HCT116 (cell line): ENCODE measurements at regions not wholly inside any gene's neighbourhood (a gene's known extent, or its start where the extent isn't known, plus 50 kb on each side); places are given as distances from the start of the nearest gene placed in this dataset.

ENCODE experiments used
- ATAC-seq: fragments of 200-7000 bp; cut with Tn5 transposase; 2 replicates; pipeline ENCODE4 v1.9.1; 2020; ENCODE audit warnings: mild to moderate bottlenecking, moderate library complexity
- BruUV-seq: library from RNA; stranded (reverse); fragments of 400-500 nt; replicated peaks from 2 replicates; lab custom pipeline; 2021; lab: Mats Ljungman, UMichigan
- CTCF ChIA-PET: fragments of 300-600 bp; sonication (Branson Sonifier 250); formaldehyde crosslinking; loops from one replicate; lab custom pipeline; 2021; ENCODE audit warnings: antibody characterized with exemption; lab: Charles Lee
- POLR2A ChIA-PET: fragments of 300-600, 350-600 bp; sonication (Branson Sonifier 250); formaldehyde crosslinking; loops from one replicate; lab custom pipeline; 2021; ENCODE audit warnings: antibody characterized with exemption; lab: Charles Lee
- RAD21 ChIA-PET, 2 experiments: fragments of 300-600 bp; sonication (Branson Sonifier 250); formaldehyde crosslinking; loops; one replicate each; lab custom pipeline; 2023; ENCODE audit warnings: low total read pairs in 2 of 2; ENCODE audit not compliant: uncharacterized antibody in 2 of 2, unreplicated experiment in 2 of 2, low non-redundant PET in 1 of 2; lab: Charles Lee
- DNase-seq: peaks from one replicate; pipeline ENCODE4 v3.0.0-alpha.2; 2010; ENCODE audit warnings: low read depth, low spot score
- H2AFZ ChIP-seq: fragments of 200-600 bp; shearing (Covaris generic), sonication (generic); 2 replicates; pipeline ENCODE4 v1.6.1; 2017; ENCODE audit warnings: low read depth, mixed run types, mixed read lengths, antibody characterized with exemption, low read length; ENCODE audit not compliant: poor library complexity, severe bottlenecking
- H3K27ac ChIP-seq: 2 replicates; pipeline ENCODE4 v1.5.1; 2012; ENCODE audit warnings: low read depth, low read length
- H3K27me3 ChIP-seq: fragments of 200-600 bp; sonication (generic); 2 replicates; pipeline ENCODE4 v1.6.1; 2016; ENCODE audit warnings: mixed run types, low read length, mixed read lengths; ENCODE audit not compliant: insufficient read depth
- H3K36me3 ChIP-seq, 2 experiments: fragments of 200-500 bp in 1 of 2; fragments of 200-600 bp in 1 of 2; sonication (Bioruptor generic) in 1 of 2; sonication (generic) in 1 of 2; 2 replicates each; pipeline versions ENCODE4 v1.5.1 to v1.6.1; 2014 to 2016; ENCODE audit warnings: low read length in 2 of 2, inconsistent platforms in 1 of 2, mixed read lengths in 1 of 2, mixed run types in 1 of 2; ENCODE audit not compliant: insufficient read depth in 2 of 2, control insufficient read depth in 1 of 2
- H3K4me1 ChIP-seq, 2 experiments: fragments of 200-600 bp in 1 of 2; sonication (generic) in 1 of 2; 2 replicates each; pipeline versions ENCODE4 v1.5.1 to v1.6.1; 2012 to 2017; ENCODE audit warnings: low read length in 2 of 2, inconsistent platforms in 1 of 2, mild to moderate bottlenecking in 1 of 2, mixed read lengths in 1 of 2, mixed run types in 1 of 2, moderate library complexity in 1 of 2; ENCODE audit not compliant: insufficient read depth in 2 of 2, control insufficient read depth in 1 of 2
- H3K4me2 ChIP-seq: fragments of 200-600 bp; sonication (generic); 2 replicates; pipeline ENCODE4 v1.6.1; 2017; ENCODE audit warnings: mixed run types, low read length, mixed read lengths
- H3K4me3 ChIP-seq, 2 experiments: fragments of 200-600 bp in 1 of 2; sonication (generic) in 1 of 2; replicated peaks in 1 of 2; 2 replicates each; pipeline ENCODE4 v1.5.1; 2011 to 2016; ENCODE audit warnings: low read length in 2 of 2, control low read depth in 1 of 2, low read depth in 1 of 2, mild to moderate bottlenecking in 1 of 2, mixed read lengths in 1 of 2, mixed run types in 1 of 2
- H3K79me2 ChIP-seq: fragments of 200-600 bp; sonication (generic); 2 replicates; pipeline ENCODE4 v1.6.1; 2017; ENCODE audit warnings: mild to moderate bottlenecking, mixed run types, low read length, moderate library complexity, mixed read lengths; ENCODE audit not compliant: insufficient read depth
- H3K9ac ChIP-seq: fragments of 200-600 bp; sonication (generic); 2 replicates; pipeline ENCODE4 v1.6.1; 2016; ENCODE audit warnings: low read length, mixed read lengths
- H3K9me2 ChIP-seq: fragments of 200-600 bp; sonication (generic), shearing (Covaris generic); 2 replicates; pipeline ENCODE4 v1.6.1; 2017; ENCODE audit warnings: mixed run types, mild to moderate bottlenecking, moderate library complexity; ENCODE audit not compliant: insufficient read depth
- H3K9me3 ChIP-seq, 2 experiments: fragments of 200-500 bp in 1 of 2; fragments of 200-600 bp in 1 of 2; sonication (Bioruptor generic) in 1 of 2; sonication (generic) in 1 of 2; 2 replicates each; pipeline ENCODE4 v1.6.1; 2014 to 2017; ENCODE audit warnings: low read length in 2 of 2, mixed read lengths in 2 of 2, inconsistent platforms in 1 of 2, low read depth in 1 of 2, mild to moderate bottlenecking in 1 of 2, mixed run types in 1 of 2, moderate library complexity in 1 of 2; ENCODE audit not compliant: control insufficient read depth in 1 of 2, insufficient read depth in 1 of 2
- H4K20me1 ChIP-seq: fragments of 200-600 bp; sonication (generic), shearing (Covaris generic); 2 replicates; pipeline ENCODE4 v1.6.1; 2017; ENCODE audit warnings: mixed run types, mild to moderate bottlenecking, moderate library complexity; ENCODE audit not compliant: insufficient read depth
- CBX3 ChIP-seq: IDR thresholded peaks from 2 replicates; pipeline ENCODE4 v1.6.1; 2012; ENCODE audit warnings: low read depth
- CEBPB ChIP-seq: IDR thresholded peaks from 2 replicates; pipeline ENCODE4 v1.6.1; 2012; ENCODE audit warnings: low read depth
- EGR1 ChIP-seq: IDR thresholded peaks from 2 replicates; pipeline ENCODE4 v1.6.1; 2012; ENCODE audit warnings: low read depth
- ELF1 ChIP-seq: IDR thresholded peaks from 2 replicates; pipeline ENCODE4 v1.6.1; 2012; ENCODE audit warnings: low read depth, borderline replicate concordance
- EZH2 ChIP-seq: fragments of 200-600 bp; sonication (generic); IDR thresholded peaks from 2 replicates; pipeline ENCODE4 v1.6.1; 2017; ENCODE audit warnings: antibody characterized with exemption, mixed run types
- EZH2phosphoT487 ChIP-seq: fragments of 200-600 bp; IDR thresholded peaks from 2 replicates; pipeline ENCODE4 v1.6.1; 2018; ENCODE audit warnings: antibody characterized with exemption, borderline replicate concordance
- FOSL1 ChIP-seq: IDR thresholded peaks from 2 replicates; pipeline ENCODE4 v1.6.1; 2012; ENCODE audit warnings: low read depth
- JUND ChIP-seq: IDR thresholded peaks from 2 replicates; pipeline ENCODE4 v1.6.1; 2012
- POLR2AphosphoS5 ChIP-seq: IDR thresholded peaks from 2 replicates; pipeline ENCODE4 v1.6.1; 2011; ENCODE audit warnings: mild to moderate bottlenecking, low read depth, low read length, moderate library complexity
- RAD21 ChIP-seq: IDR thresholded peaks from 2 replicates; pipeline ENCODE4 v1.6.1; 2012; ENCODE audit warnings: low read depth, mild to moderate bottlenecking
- SIN3A ChIP-seq: IDR thresholded peaks from 2 replicates; pipeline ENCODE4 v1.6.1; 2012; ENCODE audit warnings: low read depth
- SP1 ChIP-seq: IDR thresholded peaks from 2 replicates; pipeline ENCODE4 v1.6.1; 2012; ENCODE audit warnings: low read depth
- SRF ChIP-seq: IDR thresholded peaks from 2 replicates; pipeline ENCODE4 v1.6.1; 2012; ENCODE audit warnings: low read depth
- TCF7L2 ChIP-seq: IDR thresholded peaks from 2 replicates; pipeline ENCODE4 v1.7.0; 2011; ENCODE audit warnings: borderline replicate concordance, inconsistent platforms; ENCODE audit not compliant: insufficient read depth, insufficient read length; ENCODE audit errors: extremely low read depth
- YY1 ChIP-seq: IDR thresholded peaks from 2 replicates; pipeline ENCODE4 v1.6.1; 2011; ENCODE audit warnings: low read length, low read depth, moderate library complexity, mild to moderate bottlenecking; ENCODE audit not compliant: insufficient replicate concordance; ENCODE audit errors: extremely low read depth
- ZNF274 ChIP-seq: fragments of 200-500 bp; sonication (Bioruptor generic); IDR thresholded peaks from 2 replicates; pipeline ENCODE4 v1.6.1; 2014; ENCODE audit warnings: mild to moderate bottlenecking, low read depth, low read length, inconsistent platforms
- intact Hi-C: fragments of 100-400 bp; cut with micrococcal nuclease; formaldehyde crosslinking; loops from 2 replicates; pipeline ENCODE4 v1.10.0; 2022
- TF ChIP-seq, protein P1 (sequence below): IDR thresholded peaks from 2 replicates; pipeline ENCODE4 v1.6.1; 2011; ENCODE audit warnings: mild to moderate bottlenecking, low read length, moderate library complexity; ENCODE audit not compliant: insufficient replicate concordance; ENCODE audit errors: extremely low read depth
- TF ChIP-seq, protein P2 (sequence below): IDR thresholded peaks from 2 replicates; pipeline ENCODE4 v1.6.1; 2012
- TF ChIP-seq, protein P3 (sequence below): IDR thresholded peaks from 2 replicates; pipeline ENCODE4 v1.6.1; 2012
- TF ChIP-seq, protein P4 (sequence below): IDR thresholded peaks from 2 replicates; pipeline ENCODE4 v1.6.1; 2012; ENCODE audit warnings: low read depth

GRCh38 chr13:61123538-61124289 lies 291.9 kb downstream of the PCDH20 start:
- RAD21 ChIA-PET: no interaction called here
- Histone ChIP-seq H3K9me3 (0 out of 4 replicates have a peak, but pooled peaks cover 0 to 3% of the 10 kb centered on the region in 2 experiments), H3K9ac (no peak overlapping the region), H3K36me3 (no peaks in the 10 kb centered on the region), H3K4me1 (no peaks in the 10 kb centered on the region), H3K9me2 (no peaks in the 10 kb centered on the region), H3K27ac (no peak overlapping the region)
- POLR2A ChIA-PET: interaction anchor here (0.6 kb wide), 1 partner anchor 18 kb away, joined by 4 read pairs; no protein-coding TSS in a partner anchor
- CTCF ChIA-PET: no interaction called here
- ATAC-seq: no peak
- no peak for TF ChIP-seq SIN3A
- TF ChIP-seq, protein P1, sequence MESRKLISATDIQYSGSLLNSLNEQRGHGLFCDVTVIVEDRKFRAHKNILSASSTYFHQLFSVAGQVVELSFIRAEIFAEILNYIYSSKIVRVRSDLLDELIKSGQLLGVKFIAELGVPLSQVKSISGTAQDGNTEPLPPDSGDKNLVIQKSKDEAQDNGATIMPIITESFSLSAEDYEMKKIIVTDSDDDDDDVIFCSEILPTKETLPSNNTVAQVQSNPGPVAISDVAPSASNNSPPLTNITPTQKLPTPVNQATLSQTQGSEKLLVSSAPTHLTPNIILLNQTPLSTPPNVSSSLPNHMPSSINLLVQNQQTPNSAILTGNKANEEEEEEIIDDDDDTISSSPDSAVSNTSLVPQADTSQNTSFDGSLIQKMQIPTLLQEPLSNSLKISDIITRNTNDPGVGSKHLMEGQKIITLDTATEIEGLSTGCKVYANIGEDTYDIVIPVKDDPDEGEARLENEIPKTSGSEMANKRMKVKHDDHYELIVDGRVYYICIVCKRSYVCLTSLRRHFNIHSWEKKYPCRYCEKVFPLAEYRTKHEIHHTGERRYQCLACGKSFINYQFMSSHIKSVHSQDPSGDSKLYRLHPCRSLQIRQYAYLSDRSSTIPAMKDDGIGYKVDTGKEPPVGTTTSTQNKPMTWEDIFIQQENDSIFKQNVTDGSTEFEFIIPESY: no peak
- no peak for TF ChIP-seq CEBPB
- no peak for TF ChIP-seq FOSL1
- no peak for TF ChIP-seq RAD21
- no peak for TF ChIP-seq SRF
- no peak for TF ChIP-seq JUND
- no peak for TF ChIP-seq YY1
- TF ChIP-seq, protein P2, sequence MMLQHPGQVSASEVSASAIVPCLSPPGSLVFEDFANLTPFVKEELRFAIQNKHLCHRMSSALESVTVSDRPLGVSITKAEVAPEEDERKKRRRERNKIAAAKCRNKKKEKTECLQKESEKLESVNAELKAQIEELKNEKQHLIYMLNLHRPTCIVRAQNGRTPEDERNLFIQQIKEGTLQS: no peak
- TF ChIP-seq TCF7L2: no peak
- no peak for TF ChIP-seq SP1
- no peak for TF ChIP-seq EGR1
- TF ChIP-seq, protein P3, sequence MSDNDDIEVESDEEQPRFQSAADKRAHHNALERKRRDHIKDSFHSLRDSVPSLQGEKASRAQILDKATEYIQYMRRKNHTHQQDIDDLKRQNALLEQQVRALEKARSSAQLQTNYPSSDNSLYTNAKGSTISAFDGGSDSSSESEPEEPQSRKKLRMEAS: no peak
- TF ChIP-seq ELF1: no peak
- no peak for TF ChIP-seq ZNF274
- no peak for TF ChIP-seq EZH2phosphoT487
- TF ChIP-seq CBX3: no peak
- TF ChIP-seq EZH2: no peak
- no peak for TF ChIP-seq POLR2AphosphoS5
- TF ChIP-seq, protein P4, sequence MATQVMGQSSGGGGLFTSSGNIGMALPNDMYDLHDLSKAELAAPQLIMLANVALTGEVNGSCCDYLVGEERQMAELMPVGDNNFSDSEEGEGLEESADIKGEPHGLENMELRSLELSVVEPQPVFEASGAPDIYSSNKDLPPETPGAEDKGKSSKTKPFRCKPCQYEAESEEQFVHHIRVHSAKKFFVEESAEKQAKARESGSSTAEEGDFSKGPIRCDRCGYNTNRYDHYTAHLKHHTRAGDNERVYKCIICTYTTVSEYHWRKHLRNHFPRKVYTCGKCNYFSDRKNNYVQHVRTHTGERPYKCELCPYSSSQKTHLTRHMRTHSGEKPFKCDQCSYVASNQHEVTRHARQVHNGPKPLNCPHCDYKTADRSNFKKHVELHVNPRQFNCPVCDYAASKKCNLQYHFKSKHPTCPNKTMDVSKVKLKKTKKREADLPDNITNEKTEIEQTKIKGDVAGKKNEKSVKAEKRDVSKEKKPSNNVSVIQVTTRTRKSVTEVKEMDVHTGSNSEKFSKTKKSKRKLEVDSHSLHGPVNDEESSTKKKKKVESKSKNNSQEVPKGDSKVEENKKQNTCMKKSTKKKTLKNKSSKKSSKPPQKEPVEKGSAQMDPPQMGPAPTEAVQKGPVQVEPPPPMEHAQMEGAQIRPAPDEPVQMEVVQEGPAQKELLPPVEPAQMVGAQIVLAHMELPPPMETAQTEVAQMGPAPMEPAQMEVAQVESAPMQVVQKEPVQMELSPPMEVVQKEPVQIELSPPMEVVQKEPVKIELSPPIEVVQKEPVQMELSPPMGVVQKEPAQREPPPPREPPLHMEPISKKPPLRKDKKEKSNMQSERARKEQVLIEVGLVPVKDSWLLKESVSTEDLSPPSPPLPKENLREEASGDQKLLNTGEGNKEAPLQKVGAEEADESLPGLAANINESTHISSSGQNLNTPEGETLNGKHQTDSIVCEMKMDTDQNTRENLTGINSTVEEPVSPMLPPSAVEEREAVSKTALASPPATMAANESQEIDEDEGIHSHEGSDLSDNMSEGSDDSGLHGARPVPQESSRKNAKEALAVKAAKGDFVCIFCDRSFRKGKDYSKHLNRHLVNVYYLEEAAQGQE: no peak
- TF ChIP-seq, all 23 proteins: peak for 0
- no TSS peak for BruUV-seq
- intact Hi-C loops: no loop called here
- Histone ChIP-seq H3K27me3 (no peaks in the 10 kb centered on the region), H2AFZ (no peak overlapping the region), H3K4me3 (no peak overlapping the region), H4K20me1 (no peaks in the 10 kb centered on the region; the same call in 1 of the 2 replicates), H3K4me2 (no peak overlapping the region), H3K79me2 (no peaks in the 10 kb centered on the region)
- no peak for DNase-seq
